Thoracic aorta (tissue), 2 donors: ENCODE measurements at regions not wholly inside any gene's neighbourhood (a gene's known extent, or its start where the extent isn't known, plus 50 kb on each side); places are given as distances from the start of the nearest gene placed in this dataset.

Source experiments
- ATAC-seq: fragments of 150-250 bp; one replicate; pipeline ENCODE4 v1.8.0; 2017; ENCODE audit warnings: low read depth; ENCODE audit not compliant: insufficient number of reproducible peaks, low FRiP score
- DNase-seq: peaks from one replicate; pipeline ENCODE4 v3.0.0-alpha.2; 2020; ENCODE audit warnings: low spot score
- H3K27ac ChIP-seq, 2 donors: fragments of 200-600 bp; sonication (generic); 1 replicate in 1 of 2; 2 replicates in 1 of 2; pipeline ENCODE4 v1.5.1; 2016; ENCODE audit warnings: mild to moderate bottlenecking in 2 of 2, moderate library complexity in 2 of 2
- H3K27me3 ChIP-seq: fragments of 200-600 bp; sonication (generic); replicated peaks from 2 replicates; pipeline ENCODE4 v1.6.0; 2016; ENCODE audit warnings: mild to moderate bottlenecking; ENCODE audit not compliant: insufficient read depth
- H3K36me3 ChIP-seq: fragments of 200-600 bp; sonication (generic); one replicate; pipeline ENCODE4 v1.5.1; 2016
- H3K4me1 ChIP-seq, 2 donors: fragments of 200-600 bp; sonication (generic); 1 replicate in 1 of 2; 2 replicates in 1 of 2; pipeline versions ENCODE4 v1.5.1 to v1.6.0; 2016; ENCODE audit warnings: low read depth in 2 of 2, mild to moderate bottlenecking in 1 of 2; ENCODE audit not compliant: control insufficient read depth in 1 of 2
- H3K4me3 ChIP-seq: fragments of 200-600 bp; sonication (generic); 2 replicates; pipeline ENCODE4 v1.5.1; 2016; ENCODE audit warnings: mild to moderate bottlenecking
- H3K9me3 ChIP-seq: fragments of 200-600 bp; sonication (generic); 2 replicates; pipeline ENCODE4 v1.5.1; 2016
- CTCF ChIP-seq: fragments of 200-600 bp; sonication (generic); IDR thresholded peaks from one replicate; pipeline ENCODE4 v1.5.1; 2019; ENCODE audit warnings: antibody characterized with exemption

- ATAC-seq (no peak), DNase-seq (no peak)
- no peaks in the 10 kb centered on the region for H3K27me3 ChIP-seq
- no peak for TF ChIP-seq CTCF
- no peak overlapping the region for H3K4me3 ChIP-seq
- no peak overlapping the region for H3K27ac ChIP-seq
- no peaks in the 10 kb centered on the region for H3K4me1 ChIP-seq
- no peaks in the 10 kb centered on the region for H3K36me3 ChIP-seq
- H3K9me3 ChIP-seq = no peaks in the 10 kb centered on the region
Measured at GRCh38 chr16:66206363-66206762, 160.1 kb upstream of the CDH5 start.

- no peak overlapping the region for H3K27ac ChIP-seq
- ATAC-seq = no peak
- no peak for TF ChIP-seq CTCF
- H3K36me3 ChIP-seq = no peaks in the 10 kb centered on the region
- DNase-seq = no peak
- no peaks in the 10 kb centered on the region for H3K9me3 ChIP-seq
- no peaks in the 10 kb centered on the region for H3K4me1 ChIP-seq
- H3K27me3 ChIP-seq = no peaks in the 10 kb centered on the region
- H3K4me3 ChIP-seq = no peak overlapping the region
Measured at GRCh38 chr16:66205287-66206231, 160.9 kb upstream of the CDH5 start.

- no peak for TF ChIP-seq CTCF
- Histone ChIP-seq H3K9me3 (no peaks in the 10 kb centered on the region), H3K27ac (no peak overlapping the region), H3K4me1 (no peaks in the 10 kb centered on the region), H3K27me3 (no peaks in the 10 kb centered on the region), H3K4me3 (no peak overlapping the region), H3K36me3 (no peaks in the 10 kb centered on the region)
- DNase-seq = no peak
- ATAC-seq = no peak
Measured at GRCh38 chr16:66204756-66205155, 161.7 kb upstream of the CDH5 start.

- H3K9me3 ChIP-seq = no peaks in the 10 kb centered on the region
- TF ChIP-seq CTCF = no peak
- H3K27ac ChIP-seq = no peak overlapping the region
- no peak overlapping the region for H3K4me3 ChIP-seq
- H3K36me3 ChIP-seq = no peaks in the 10 kb centered on the region
- ATAC-seq (no peak), DNase-seq (no peak)
- H3K27me3 ChIP-seq = no peaks in the 10 kb centered on the region
- no peaks in the 10 kb centered on the region for H3K4me1 ChIP-seq
Measured at GRCh38 chr16:66203476-66203875, 163.0 kb upstream of the CDH5 start.

GRCh38 chr16:66199189-66199588 lies 167.3 kb upstream of the CDH5 start:
- ATAC-seq (no peak), DNase-seq (no peak)
- no peaks in the 10 kb centered on the region for H3K4me1 ChIP-seq
- H3K27me3 ChIP-seq = no peaks in the 10 kb centered on the region
- H3K9me3 ChIP-seq = no peaks in the 10 kb centered on the region
- H3K27ac ChIP-seq = no peak overlapping the region
- no peak for TF ChIP-seq CTCF
- no peak overlapping the region for H3K4me3 ChIP-seq
- H3K36me3 ChIP-seq = no peaks in the 10 kb centered on the region
